ENCODE measurements at regions not wholly inside any gene's neighbourhood (a gene's known extent, or its start where the extent isn't known, plus 50 kb on each side); places are given as distances from the start of the nearest gene placed in this dataset.

DNA sequence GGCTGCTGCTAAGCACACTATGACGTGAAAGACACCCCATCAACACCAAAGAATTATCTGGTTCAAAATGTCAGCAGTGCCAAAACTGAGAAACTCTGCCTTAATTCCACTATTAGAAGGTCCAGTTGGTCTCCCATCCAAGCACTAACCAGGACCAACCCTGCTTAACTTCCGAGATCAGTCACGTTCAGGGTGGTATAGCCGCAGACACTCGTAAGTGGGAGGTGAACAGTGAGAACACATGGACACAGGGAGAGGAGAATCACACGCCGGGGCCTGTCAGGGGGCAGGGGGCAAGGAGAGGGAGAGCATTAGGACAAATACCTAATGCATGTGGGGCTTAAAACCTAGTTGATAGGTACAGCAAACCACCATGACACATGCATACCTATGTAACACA lies 83.4 kb downstream of the C13orf42 start:
- no peak for DNase-seq
- Mint-ChIP-seq H3K27me3 (ENCODE audit: low read depth in 3 of 3) (peaks cover 1 to 17% (median 2%) of the 10 kb centered on the region in 3 donors), H3K4me3 (no peak overlapping the region), H3K36me3 (no peaks in the 10 kb centered on the region), H3K27ac (peak overlapping the region in 1 of 6 donors; percentile 25), H3K9me3 (peaks cover 0 to 2% (median 0%) of the 10 kb centered on the region in 6 donors), H3K4me1 (no peaks in the 10 kb centered on the region)

DNA sequence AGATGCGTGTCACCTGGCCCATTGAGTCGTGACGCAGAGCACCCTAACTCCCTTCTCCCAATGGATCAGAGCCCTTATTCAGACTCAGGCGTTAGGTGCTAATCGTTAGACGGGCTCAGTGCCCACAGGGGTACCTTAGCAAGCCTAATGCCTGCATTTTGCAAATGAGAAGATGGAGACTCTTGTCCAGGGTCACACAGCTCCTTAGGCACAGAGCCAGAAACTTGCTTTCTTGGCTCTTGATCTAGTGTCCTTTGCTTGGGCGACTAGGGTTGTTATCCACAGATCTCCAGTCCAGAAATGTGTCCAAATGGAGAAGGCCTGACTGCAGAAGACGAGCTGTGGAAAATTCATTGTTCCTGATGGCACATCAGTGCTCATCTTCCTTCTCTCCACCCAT lies 85.1 kb downstream of the C13orf42 start:
- H3K36me3 Mint-ChIP-seq: no peaks in the 10 kb centered on the region
- peaks cover 0 to 2% (median 0%) of the 10 kb centered on the region in 6 donors for H3K9me3 Mint-ChIP-seq
- DNase-seq: no peak
- peaks cover 2 to 13% (median 5%) of the 10 kb centered on the region in 3 donors for H3K27me3 Mint-ChIP-seq (ENCODE audit: low read depth in 3 of 3)
- H3K27ac Mint-ChIP-seq: no peak overlapping the region
- no peak overlapping the region for H3K4me3 Mint-ChIP-seq
- H3K4me1 Mint-ChIP-seq: no peaks in the 10 kb centered on the region

- no peak overlapping the region for H3K4me3 Mint-ChIP-seq
- no peak overlapping the region for H3K27ac Mint-ChIP-seq
- H3K27me3 Mint-ChIP-seq (ENCODE audit: low read depth in 3 of 3): peaks cover 2 to 20% (median 5%) of the 10 kb centered on the region in 3 donors
- DNase-seq: no peak
- no peaks in the 10 kb centered on the region for H3K36me3 Mint-ChIP-seq
- H3K9me3 Mint-ChIP-seq: peaks cover 0 to 2% (median 0%) of the 10 kb centered on the region in 6 donors
- H3K4me1 Mint-ChIP-seq: no peaks in the 10 kb centered on the region
Observed at GRCh38 chr13:51025245-51025905, 85.7 kb downstream of the C13orf42 start.

DNA sequence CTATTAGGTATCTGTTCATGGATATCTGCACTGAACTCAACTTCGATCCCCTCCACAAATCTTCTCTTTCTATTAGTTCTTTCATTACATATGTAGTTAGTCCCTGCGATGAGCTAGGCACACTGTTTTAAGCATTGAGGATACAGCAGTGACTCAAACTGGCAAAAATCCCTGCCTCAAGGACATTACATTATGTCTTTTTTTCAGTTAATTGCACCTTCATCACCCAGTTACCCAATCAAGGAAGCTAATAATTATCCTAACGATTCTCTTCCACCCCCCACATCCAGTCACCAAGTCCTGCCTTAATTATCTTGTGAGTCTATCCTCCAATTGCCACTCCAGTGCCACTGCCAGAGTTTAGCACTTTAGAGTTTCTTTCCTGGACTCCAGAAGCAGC lies 89.3 kb downstream of the C13orf42 start:
- Mint-ChIP-seq H3K9me3 (peaks cover 0 to 2% (median 0%) of the 10 kb centered on the region in 6 donors), H3K36me3 (no peaks in the 10 kb centered on the region), H3K4me3 (no peak overlapping the region), H3K27me3 (ENCODE audit: low read depth in 3 of 3) (peaks cover 0 to 20% (median 5%) of the 10 kb centered on the region in 3 donors), H3K27ac (no peak overlapping the region), H3K4me1 (no peaks in the 10 kb centered on the region)
- no peak for DNase-seq

DNA sequence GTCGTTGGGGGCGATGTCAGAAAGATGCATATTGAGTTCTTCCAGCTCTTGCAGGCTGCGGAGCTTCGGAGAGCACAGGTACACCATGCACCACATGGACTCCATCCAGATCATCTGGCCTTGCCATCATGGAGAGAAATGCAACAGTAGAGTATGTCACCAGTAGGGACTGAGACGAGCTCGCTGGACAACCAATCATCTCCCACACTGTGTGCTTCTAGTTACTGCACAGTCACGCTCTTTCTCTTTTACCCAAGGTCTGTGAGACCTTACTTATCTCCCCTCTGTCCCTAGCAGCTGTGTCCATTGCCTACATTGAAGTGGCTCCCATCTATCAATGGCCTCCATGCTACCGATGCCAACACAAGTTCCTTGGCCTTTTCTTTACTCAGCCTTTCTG lies 90.5 kb downstream of the C13orf42 start:
- Mint-ChIP-seq H3K36me3 (no peaks in the 10 kb centered on the region), H3K4me1 (no peaks in the 10 kb centered on the region), H3K4me3 (no peak overlapping the region), H3K27me3 (ENCODE audit: low read depth in 3 of 3) (peaks cover 0 to 17% (median 4%) of the 10 kb centered on the region in 3 donors), H3K9me3 (peaks cover 0 to 2% (median 0%) of the 10 kb centered on the region in 6 donors), H3K27ac (no peak overlapping the region)
- DNase-seq: no peak

GRCh38 chr13:51019026-51019425 lies 92.0 kb downstream of the C13orf42 start:
- H3K27me3 Mint-ChIP-seq (ENCODE audit: low read depth in 3 of 3): peaks cover 0 to 15% (median 8%) of the 10 kb centered on the region in 3 donors
- H3K9me3 Mint-ChIP-seq: no peaks in the 10 kb centered on the region

GRCh38 chr13:51017516-51017915 lies 93.6 kb downstream of the C13orf42 start:
- H3K27me3 Mint-ChIP-seq (ENCODE audit: low read depth in 3 of 3): peaks cover 0 to 10% (median 8%) of the 10 kb centered on the region in 3 donors
- no peak overlapping the region for H3K4me3 Mint-ChIP-seq
- no peak overlapping the region for H3K27ac Mint-ChIP-seq
- H3K9me3 Mint-ChIP-seq: no peaks in the 10 kb centered on the region
- no peaks in the 10 kb centered on the region for H3K36me3 Mint-ChIP-seq
- no peaks in the 10 kb centered on the region for H3K4me1 Mint-ChIP-seq
- no peak for DNase-seq

More at GRCh38 chr13:51019026-51019425, 92.0 kb downstream of the C13orf42 start:
- no peaks in the 10 kb centered on the region for H3K36me3 Mint-ChIP-seq
- no peaks in the 10 kb centered on the region for H3K4me1 Mint-ChIP-seq
- DNase-seq: no peak
- no peak overlapping the region for H3K4me3 Mint-ChIP-seq
- no peak overlapping the region for H3K27ac Mint-ChIP-seq

- no peak overlapping the region for H3K27ac Mint-ChIP-seq
- H3K9me3 Mint-ChIP-seq: no peaks in the 10 kb centered on the region
- H3K27me3 Mint-ChIP-seq (ENCODE audit: low read depth in 3 of 3): peaks cover 0 to 10% (median 4%) of the 10 kb centered on the region in 3 donors
- no peaks in the 10 kb centered on the region for H3K4me1 Mint-ChIP-seq
- no peak overlapping the region for H3K4me3 Mint-ChIP-seq
- no peak for DNase-seq
- no peaks in the 10 kb centered on the region for H3K36me3 Mint-ChIP-seq
Observed at GRCh38 chr13:51015973-51016372, 95.1 kb downstream of the C13orf42 start.

DNA sequence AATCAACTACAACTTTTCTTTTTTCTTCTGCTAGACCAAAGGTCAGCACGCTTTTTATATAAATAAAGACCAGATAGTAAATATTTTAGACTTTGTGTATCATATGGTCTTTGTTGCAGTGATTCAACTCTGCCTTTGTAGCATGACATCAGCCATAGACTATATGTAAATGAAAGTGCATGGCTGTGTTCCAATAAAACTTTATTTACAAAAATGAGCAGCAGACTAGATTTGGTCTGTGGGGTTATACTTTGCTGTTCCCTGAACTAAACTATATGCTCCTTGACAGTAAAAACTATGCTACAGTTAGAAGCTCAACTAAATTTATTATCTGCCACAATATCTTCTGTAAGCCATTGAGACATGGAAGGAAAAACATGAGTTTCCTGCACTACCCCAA lies 100.0 kb downstream of the RNASEH2B start:
- H3K36me3 Mint-ChIP-seq: no peaks in the 10 kb centered on the region
- H3K4me3 Mint-ChIP-seq: no peak overlapping the region
- no peak overlapping the region for H3K27ac Mint-ChIP-seq
- H3K27me3 Mint-ChIP-seq (ENCODE audit: low read depth in 3 of 3): peaks cover 0 to 5% (median 1%) of the 10 kb centered on the region in 3 donors
- no peaks in the 10 kb centered on the region for H3K4me1 Mint-ChIP-seq
- DNase-seq: no peak
- no peaks in the 10 kb centered on the region for H3K9me3 Mint-ChIP-seq

DNA sequence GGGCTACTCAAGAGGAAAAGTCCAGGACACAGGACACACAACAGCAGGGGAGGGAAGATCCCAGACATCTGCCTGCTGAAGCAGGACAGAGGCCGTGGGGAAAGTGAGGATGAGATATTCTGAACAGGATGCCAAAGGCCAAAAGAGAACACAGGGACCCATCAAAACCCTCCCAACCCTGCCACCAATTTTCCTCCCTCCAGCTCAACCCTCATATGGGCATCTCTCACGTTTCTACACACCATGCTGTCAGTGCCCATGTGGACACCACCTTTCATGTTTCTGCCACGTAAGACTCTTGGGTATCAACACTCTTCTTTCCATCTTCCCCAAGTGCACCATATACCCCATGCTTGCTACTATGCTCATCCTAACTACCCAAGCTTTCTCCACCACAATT lies 97.6 kb downstream of the RNASEH2B start:
- DNase-seq: no peak
- H3K4me1 Mint-ChIP-seq: no peaks in the 10 kb centered on the region
- H3K27me3 Mint-ChIP-seq (ENCODE audit: low read depth in 3 of 3): peaks cover 6 to 16% (median 7%) of the 10 kb centered on the region in 3 donors
- H3K9me3 Mint-ChIP-seq: no peaks in the 10 kb centered on the region
- no peaks in the 10 kb centered on the region for H3K36me3 Mint-ChIP-seq
- no peak overlapping the region for H3K4me3 Mint-ChIP-seq
- H3K27ac Mint-ChIP-seq: no peak overlapping the region

GRCh38 chr13:51006067-51006845 lies 96.7 kb downstream of the RNASEH2B start:
- no peak overlapping the region for H3K27ac Mint-ChIP-seq
- peaks cover 6 to 16% (median 7%) of the 10 kb centered on the region in 3 donors for H3K27me3 Mint-ChIP-seq (ENCODE audit: low read depth in 3 of 3)
- no peaks in the 10 kb centered on the region for H3K36me3 Mint-ChIP-seq
- DNase-seq: no peak
- H3K4me3 Mint-ChIP-seq: no peak overlapping the region
- H3K4me1 Mint-ChIP-seq: no peaks in the 10 kb centered on the region
- no peaks in the 10 kb centered on the region for H3K9me3 Mint-ChIP-seq

Data from immature natural killer cell (primary cell).